Activated CD8-positive, alpha-beta memory T cell treated with anti-CD3 and anti-CD28 coated beads, Interleukin-2, amount 50 U/mL, for 4 hours (primary cell): ENCODE measurements at regions not wholly inside any gene's neighbourhood (a gene's known extent, or its start where the extent isn't known, plus 50 kb on each side); places are given as distances from the start of the nearest gene placed in this dataset.
A peak's percentile ranks its signal among the peaks of the same experiment; 100 is the strongest.

Source experiments
- DNase-seq: peaks from one replicate; pipeline ENCODE4 v3.0.0-alpha.2; 2020

- no peak for DNase-seq
Observed at GRCh38 chr6:108780784-108781183, 67.4 kb upstream of the ARMC2 start.

GRCh38 chr6:108781419-108782100, 66.7 kb upstream of the ARMC2 start:
- no peak for DNase-seq

- DNase-seq: peak; percentile 79
Observed at GRCh38 chr6:108782179-108783041, 65.8 kb upstream of the ARMC2 start.

- no peak for DNase-seq
Observed at GRCh38 chr6:108785653-108786052, 62.6 kb upstream of the ARMC2 start.

GRCh38 chr6:108788416-108788815, 59.8 kb upstream of the ARMC2 start:
- no peak for DNase-seq

- DNase-seq: no peak
Observed at GRCh38 chr6:108789475-108789874, 58.7 kb upstream of the ARMC2 start.

GRCh38 chr6:108791700-108792099, 56.5 kb upstream of the ARMC2 start:
- no peak for DNase-seq

GRCh38 chr6:108793516-108794251, 54.5 kb upstream of the ARMC2 start:
- DNase-seq: no peak

GRCh38 chr6:108795122-108795521, 53.1 kb upstream of the ARMC2 start:
- DNase-seq: no peak

- no peak for DNase-seq
Observed at GRCh38 chr6:108795814-108796213, 52.4 kb upstream of the ARMC2 start.

GRCh38 chr6:108796875-108797274, 51.3 kb upstream of the ARMC2 start:
- DNase-seq: no peak

GRCh38 chr6:108797951-108798669, 50.1 kb upstream of the ARMC2 start:
- DNase-seq: no peak
